ENCODE measurements at regions not wholly inside any gene's neighbourhood (a gene's known extent, or its start where the extent isn't known, plus 50 kb on each side); places are given as distances from the start of the nearest gene placed in this dataset.

DNA sequence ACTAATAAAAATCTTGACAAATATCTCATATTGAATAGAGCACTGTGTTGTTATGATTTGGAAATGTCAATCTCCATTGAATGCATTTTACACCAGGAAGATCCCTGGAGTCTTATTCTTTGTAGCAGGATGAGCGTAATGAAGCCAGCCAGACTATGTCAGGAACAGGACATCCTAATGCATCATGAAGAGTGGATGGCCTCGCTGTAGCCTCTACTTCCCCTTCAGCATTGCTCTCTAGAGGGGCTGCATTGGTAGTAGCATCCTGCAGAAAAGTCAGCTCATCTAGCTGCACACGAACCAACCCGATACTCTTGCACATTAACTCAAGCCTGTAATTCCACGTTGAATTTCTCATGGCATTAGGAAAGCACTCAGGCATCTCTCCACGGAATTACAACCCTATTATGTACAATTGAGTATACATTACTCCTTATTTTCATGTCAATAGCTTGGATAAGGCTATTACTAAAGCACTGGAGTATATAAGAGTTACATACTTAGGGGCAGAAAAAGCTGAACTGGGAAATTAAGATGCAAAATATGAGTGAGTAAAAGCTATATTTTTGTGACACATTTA, 76.1 kb downstream of the CMPK2 start:
- DNase-seq, result no peak

DNA sequence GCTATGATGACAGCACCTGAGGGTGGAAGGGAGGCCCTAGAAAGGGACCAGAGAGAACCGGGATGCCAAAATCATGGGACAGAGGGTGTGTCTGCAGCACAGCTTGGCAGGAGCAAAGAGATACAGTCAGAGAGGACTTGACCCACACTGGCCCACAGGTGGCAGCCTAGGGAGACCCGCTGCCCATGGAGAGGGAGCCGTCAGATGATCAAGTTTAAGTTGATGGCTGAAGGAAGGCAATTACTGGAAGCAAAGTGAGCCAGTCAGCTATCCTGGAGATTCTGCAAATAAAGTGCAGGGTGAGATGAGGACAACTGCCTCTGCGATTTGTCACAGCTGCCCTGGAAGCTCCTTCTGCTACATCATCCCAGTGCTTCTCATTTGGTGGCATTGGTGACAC, 74.0 kb downstream of the CMPK2 start:
- no peak for DNase-seq

DNA sequence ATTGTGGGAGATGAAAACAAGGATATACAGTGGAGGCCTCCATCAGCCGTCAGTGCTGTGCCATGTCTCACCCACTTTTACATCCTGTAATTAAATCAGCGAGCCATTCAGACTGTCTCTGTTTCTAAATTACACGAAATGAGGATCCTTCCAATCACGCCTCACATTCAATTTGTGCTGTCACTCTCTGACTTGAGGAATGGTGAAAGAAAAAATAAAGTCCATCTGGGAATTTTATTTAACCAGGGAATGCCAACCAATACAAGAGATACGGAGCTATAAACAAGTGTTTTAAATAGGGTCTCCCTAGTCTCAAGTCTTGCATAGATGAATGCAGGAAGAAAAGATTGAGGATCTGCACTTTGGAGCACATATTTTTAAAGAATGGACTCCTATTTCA, 72.8 kb downstream of the CMPK2 start:
- no peak for DNase-seq

DNA sequence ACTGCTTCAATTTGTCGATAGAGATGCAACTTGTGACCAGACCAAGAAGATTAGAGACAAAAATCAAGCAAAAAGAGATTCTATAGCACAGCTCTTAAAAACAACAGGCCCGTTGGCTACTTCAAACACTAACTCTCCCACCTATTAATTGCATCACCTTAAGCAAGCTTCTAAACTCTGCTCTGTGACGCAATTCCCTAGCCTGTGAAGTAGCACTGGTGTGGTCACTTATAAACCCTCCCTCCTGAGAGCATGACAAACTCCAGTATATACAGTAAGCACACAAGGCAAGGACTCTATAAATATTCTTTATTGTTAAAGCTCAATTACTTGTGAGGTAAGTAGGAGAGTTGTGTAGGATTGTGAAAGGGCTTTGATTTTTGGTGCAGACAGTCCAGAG, 72.3 kb downstream of the CMPK2 start:
- DNase-seq, result no peak

DNA sequence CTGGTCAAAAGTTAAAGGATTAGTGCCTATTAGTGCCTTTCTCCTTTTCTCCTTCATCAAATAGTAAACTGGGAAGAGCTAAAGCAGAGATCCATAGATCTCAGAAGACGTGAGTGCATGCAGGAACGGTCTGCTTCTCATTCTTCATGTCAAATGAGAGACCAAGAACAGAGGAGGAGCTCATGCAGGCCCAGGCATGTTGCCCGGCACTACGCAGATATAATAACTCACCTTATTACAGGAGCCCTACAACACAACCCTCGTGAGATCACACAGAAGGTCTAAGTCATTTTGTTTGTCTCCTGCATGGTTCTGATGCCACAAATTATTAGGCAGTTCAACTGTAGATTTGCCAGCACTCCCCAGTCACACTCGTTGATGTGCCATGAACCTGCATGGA, 71.8 kb downstream of the CMPK2 start:
- no peak for DNase-seq

DNA sequence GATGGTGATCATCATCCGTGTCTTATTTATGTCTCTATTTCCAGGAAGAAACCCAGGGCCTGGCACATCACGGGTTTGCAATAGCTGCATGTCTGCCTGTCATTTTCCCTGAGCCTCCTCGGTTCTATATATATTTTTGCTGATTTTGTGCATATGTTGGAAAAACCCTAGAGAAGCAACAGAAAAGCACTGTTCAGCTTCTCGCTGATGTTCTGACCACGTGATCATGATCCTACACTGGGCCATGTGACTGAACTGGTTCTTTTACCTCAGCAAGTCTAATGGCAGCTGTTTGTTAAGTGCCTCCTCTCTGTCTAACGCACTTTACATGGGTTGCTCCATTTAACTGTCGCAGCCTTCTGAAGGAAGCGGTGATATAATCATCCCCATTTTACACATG, 71.3 kb downstream of the CMPK2 start:
- no peak for DNase-seq

Small RNA genes lying in the stretch of these regions (small RNA-seq; reads per million reads assigned to genes)
- gene MIR7158, result 0.15 reads per million

Data from occipital lobe (tissue), 2 donors.